ENCODE measurements at regions not wholly inside any gene's neighbourhood (a gene's known extent, or its start where the extent isn't known, plus 50 kb on each side); places are given as distances from the start of the nearest gene placed in this dataset.

DNA sequence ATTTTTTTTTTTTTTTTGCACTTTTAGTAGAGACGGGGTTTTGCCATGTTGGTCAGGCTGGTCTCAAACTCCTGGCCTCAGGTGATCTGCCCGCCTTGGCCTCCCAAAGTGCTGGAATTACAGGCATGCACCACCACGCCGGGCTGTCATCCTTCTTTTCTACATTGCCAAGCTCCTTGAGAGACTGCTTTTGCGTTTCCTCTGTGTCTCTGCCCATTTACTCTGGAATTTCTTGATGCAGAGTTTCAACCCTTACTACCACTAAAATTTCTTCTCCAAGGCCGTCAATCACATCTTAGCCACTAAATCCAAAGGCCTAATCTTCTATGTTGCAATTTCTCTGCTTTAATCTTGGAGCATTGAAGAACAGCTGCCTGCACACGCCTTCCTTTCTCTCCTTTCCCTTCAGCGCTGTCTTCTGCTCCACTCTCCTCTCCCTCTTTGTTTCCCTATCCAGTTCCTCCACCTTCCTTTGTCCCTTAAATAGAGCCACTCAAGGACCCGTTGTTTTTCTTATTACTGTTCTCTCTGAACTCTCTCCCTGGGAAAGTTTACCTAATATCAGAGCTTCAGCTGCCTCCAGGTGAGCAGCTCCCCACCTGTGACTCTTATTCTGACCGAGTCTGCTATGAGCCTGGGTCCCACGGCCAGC is 98.8 kb downstream of the SLC35B3 start:
- Mint-ChIP-seq H3K27me3 (no peaks in the 10 kb centered on the region), H3K27ac (no peak overlapping the region), H3K9me3 (no peaks in the 10 kb centered on the region), H3K4me1 (ENCODE audit: low read depth) (no peaks in the 10 kb centered on the region), H3K36me3 (ENCODE audit: low read depth) (no peaks in the 10 kb centered on the region), H3K4me3 (no peak overlapping the region)
- Histone ChIP-seq H3K4me1 (ENCODE audit: insufficient read depth, low read length) (no peaks in the 10 kb centered on the region), H3K27me3 (ENCODE audit: control insufficient read depth in 1 of 2, insufficient read depth in 2 of 2, low read length in 2 of 2) (no peaks in the 10 kb centered on the region), H3K36me3 (ENCODE audit: insufficient read depth, low read length) (no peaks in the 10 kb centered on the region), H3K9me3 (ENCODE audit: control insufficient read depth in 1 of 2, insufficient read depth in 1 of 2, low read length in 2 of 2) (no peaks in the 10 kb centered on the region), H3K27ac (ENCODE audit: low read depth in 1 of 2, low read length in 2 of 2) (no peak overlapping the region), H3K4me3 (ENCODE audit: low read length) (no peak overlapping the region)
- ChIA-PET POLR2A (no interaction called here), CTCF (no interaction called here)
- no peak for DNase-seq
- intact Hi-C loops (cut with DNase I, micrococcal nuclease) = no loop called here
- no peak for TF ChIP-seq CTCF (IDR thresholded peaks at IDR 0.05)
- no peak for ATAC-seq (ENCODE audit: poor library complexity)

DNA sequence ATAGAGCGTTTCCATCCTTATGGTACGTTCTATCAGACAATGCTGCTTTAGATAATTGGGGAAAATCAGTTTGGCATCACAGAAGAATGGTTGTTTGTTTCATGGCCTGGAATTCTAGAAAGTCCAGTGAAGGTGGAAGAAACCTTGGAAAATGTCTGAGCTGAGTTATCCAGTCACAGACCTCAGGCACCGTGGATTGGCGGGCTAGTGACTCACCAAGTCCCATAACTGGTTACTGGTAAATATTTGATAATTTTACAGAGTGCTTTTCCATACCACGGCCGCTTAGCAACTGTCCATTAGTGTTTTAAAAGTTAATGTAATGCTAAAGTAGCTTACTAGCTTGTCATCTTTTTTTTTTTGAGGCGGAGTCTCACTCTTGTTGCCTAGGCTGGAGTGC is 99.4 kb downstream of the SLC35B3 start:
- ChIA-PET CTCF (no interaction called here), POLR2A (no interaction called here)
- no peak for TF ChIP-seq CTCF (IDR thresholded peaks at IDR 0.05)

GRCh38 chr6:8335381-8335780 is 100.0 kb downstream of the SLC35B3 start:
- H3K36me3 ChIP-seq (ENCODE audit: insufficient read depth, low read length) = no peaks in the 10 kb centered on the region
- no peak overlapping the region for H3K27ac ChIP-seq (ENCODE audit: low read depth in 1 of 2, low read length in 2 of 2)
- no peaks in the 10 kb centered on the region for H3K9me3 ChIP-seq (ENCODE audit: control insufficient read depth in 1 of 2, insufficient read depth in 1 of 2, low read length in 2 of 2)
- no peak overlapping the region for H3K27ac Mint-ChIP-seq
- H3K27me3 Mint-ChIP-seq = no peaks in the 10 kb centered on the region
- ChIA-PET POLR2A (no interaction called here), CTCF (no interaction called here)
- no peak for DNase-seq
- no peaks in the 10 kb centered on the region for H3K27me3 ChIP-seq (ENCODE audit: control insufficient read depth in 1 of 2, insufficient read depth in 2 of 2, low read length in 2 of 2)
- H3K4me1 Mint-ChIP-seq (ENCODE audit: low read depth) = no peaks in the 10 kb centered on the region
- H3K4me1 ChIP-seq (ENCODE audit: insufficient read depth, low read length) = no peaks in the 10 kb centered on the region
- H3K36me3 Mint-ChIP-seq (ENCODE audit: low read depth) = no peaks in the 10 kb centered on the region
- no peak for TF ChIP-seq CTCF (IDR thresholded peaks at IDR 0.05)
- H3K4me3 Mint-ChIP-seq = no peak overlapping the region
- H3K9me3 Mint-ChIP-seq = no peaks in the 10 kb centered on the region
- no peak overlapping the region for H3K4me3 ChIP-seq (ENCODE audit: low read length)
- no peak for ATAC-seq (ENCODE audit: poor library complexity)
- intact Hi-C loops (cut with DNase I, micrococcal nuclease) = no loop called here

More for the DNA sequence above, 99.4 kb downstream of the SLC35B3 start:
- intact Hi-C loops (cut with DNase I, micrococcal nuclease) = no loop called here
- Mint-ChIP-seq H3K27ac (no peak overlapping the region), H3K4me3 (no peak overlapping the region), H3K36me3 (ENCODE audit: low read depth) (no peaks in the 10 kb centered on the region), H3K4me1 (ENCODE audit: low read depth) (no peaks in the 10 kb centered on the region), H3K9me3 (no peaks in the 10 kb centered on the region), H3K27me3 (no peaks in the 10 kb centered on the region)
- Histone ChIP-seq H3K36me3 (ENCODE audit: insufficient read depth, low read length) (no peaks in the 10 kb centered on the region), H3K27ac (ENCODE audit: low read depth in 1 of 2, low read length in 2 of 2) (no peak overlapping the region), H3K4me1 (ENCODE audit: insufficient read depth, low read length) (no peaks in the 10 kb centered on the region), H3K9me3 (ENCODE audit: control insufficient read depth in 1 of 2, insufficient read depth in 1 of 2, low read length in 2 of 2) (no peaks in the 10 kb centered on the region), H3K4me3 (ENCODE audit: low read length) (no peak overlapping the region), H3K27me3 (ENCODE audit: control insufficient read depth in 1 of 2, insufficient read depth in 2 of 2, low read length in 2 of 2) (no peaks in the 10 kb centered on the region)
- DNase-seq = no peak
- no peak for ATAC-seq (ENCODE audit: poor library complexity)

Measured in CD4-positive, alpha-beta T cell (primary cell).